Lung (tissue), 11 donors: ENCODE measurements at regions not wholly inside any gene's neighbourhood (a gene's known extent, or its start where the extent isn't known, plus 50 kb on each side); places are given as distances from the start of the nearest gene placed in this dataset.

Experiments used
- ATAC-seq: fragments of 200-7000 bp; cut with Tn5 transposase; one replicate; pipeline ENCODE4 v1.9.1; 2020; ENCODE audit warnings: moderate number of reproducible peaks; ENCODE audit not compliant: insufficient read depth, low FRiP score
- DNase-seq, 3 donors: peaks; one replicate each; pipeline ENCODE4 v3.0.0-alpha.2; 2013 to 2017
- H3K27ac ChIP-seq, 2 donors: one replicate each; pipeline ENCODE4 v1.5.1; 2013; ENCODE audit warnings: mild to moderate bottlenecking in 2 of 2, moderate library complexity in 2 of 2, control low read depth in 1 of 2, inconsistent platforms in 1 of 2, low read depth in 1 of 2, low read length in 1 of 2
- H3K27me3 ChIP-seq, 3 donors: one replicate each; pipeline ENCODE4 v1.5.1; 2013; ENCODE audit warnings: low read length in 2 of 3; ENCODE audit not compliant: control insufficient read depth in 3 of 3, insufficient read depth in 3 of 3
- H3K36me3 ChIP-seq, 4 donors: one replicate each; pipeline ENCODE4 v1.5.1; 2013; ENCODE audit warnings: low read length in 4 of 4, mild to moderate bottlenecking in 1 of 4, moderate library complexity in 1 of 4; ENCODE audit not compliant: control insufficient read depth in 4 of 4, insufficient read depth in 4 of 4
- H3K4me1 ChIP-seq, 5 donors: one replicate each; pipeline ENCODE4 v1.5.1; 2013; ENCODE audit warnings: low read length in 5 of 5, mild to moderate bottlenecking in 2 of 5, moderate library complexity in 1 of 5; ENCODE audit not compliant: control insufficient read depth in 5 of 5, insufficient read depth in 5 of 5
- H3K4me3 ChIP-seq: one replicate; pipeline ENCODE4 v1.5.1; 2013; ENCODE audit warnings: mild to moderate bottlenecking, control low read depth, moderate library complexity
- H3K9ac ChIP-seq, 2 donors: one replicate each; pipeline ENCODE4 v1.5.1; 2013; ENCODE audit warnings: low read length in 2 of 2, control low read depth in 1 of 2; ENCODE audit not compliant: insufficient read depth in 1 of 2
- H3K9me3 ChIP-seq, 4 donors: one replicate each; pipeline ENCODE4 v1.5.1; 2013; ENCODE audit warnings: low read length in 3 of 4, mild to moderate bottlenecking in 1 of 4, moderate library complexity in 1 of 4; ENCODE audit not compliant: control insufficient read depth in 4 of 4, insufficient read depth in 3 of 4
- WGBS, 2 donors: extraction: QIAGEN DNeasy Blood & Tissue Kit; methylation state at CpG; one replicate each; pipeline ENCODE4 v1.1.7; 2013; 5-methylcytosine and 5-hydroxymethylcytosine counted together
- TF ChIP-seq, protein P1 (sequence below): IDR thresholded peaks from 2 replicates; pipeline ENCODE4 v1.5.1; 2012; ENCODE audit warnings: mild to moderate bottlenecking; ENCODE audit errors: control extremely low read depth, extremely low read depth
- donor health status: control.
- donor health status: control.
- donor health status: Bipolar disorder and iron deficiency.
- donor health status: healthy.
- donor health status: DM: yes; HTN: yes; CAD: no.

DNA sequence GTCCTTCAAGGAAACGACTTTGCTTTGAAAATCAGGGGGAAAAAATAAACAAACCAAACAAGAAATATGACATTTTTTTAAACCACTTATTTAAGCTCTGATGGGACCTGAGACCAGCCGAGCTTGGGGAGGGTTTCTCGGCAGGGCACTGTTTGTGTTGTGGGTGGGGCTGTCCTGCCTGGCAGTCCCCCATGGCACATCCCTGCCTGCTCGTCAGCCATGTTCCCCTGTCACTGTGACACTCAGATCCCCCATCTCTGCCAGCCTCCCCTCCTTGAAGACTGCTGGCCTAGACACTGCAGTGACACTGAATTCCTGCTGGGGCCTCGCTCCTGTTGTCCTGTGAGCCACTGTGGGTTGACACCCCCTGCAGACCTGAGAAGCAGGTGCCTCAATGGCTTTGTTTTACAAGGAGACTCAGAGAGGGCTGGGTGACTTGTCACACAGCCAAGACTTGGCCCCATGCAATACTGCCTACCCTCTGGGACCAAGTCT is 95.1 kb upstream of the PTPN1 start:
- Histone ChIP-seq H3K27me3 (no peaks in the 10 kb centered on the region), H3K4me1 (peaks cover 9 to 28% (median 20%) of the 10 kb centered on the region in 5 donors), H3K9me3 (peaks cover 0 to 2% (median under 1%) of the 10 kb centered on the region in 4 donors), H3K4me3 (no peak overlapping the region), H3K9ac (peak overlapping the region in 1 of 2 donors; percentile 79), H3K36me3 (no peaks in the 10 kb centered on the region), H3K27ac (peak overlapping the region; percentile 96)
- ATAC-seq (peak; percentile 51), DNase-seq (peak; percentile 70 to 84 (median 76))
- 40 to 64% methylated on average over 5 of the region's 5 CpGs for WGBS, 2 donors
- TF ChIP-seq, protein P1, sequence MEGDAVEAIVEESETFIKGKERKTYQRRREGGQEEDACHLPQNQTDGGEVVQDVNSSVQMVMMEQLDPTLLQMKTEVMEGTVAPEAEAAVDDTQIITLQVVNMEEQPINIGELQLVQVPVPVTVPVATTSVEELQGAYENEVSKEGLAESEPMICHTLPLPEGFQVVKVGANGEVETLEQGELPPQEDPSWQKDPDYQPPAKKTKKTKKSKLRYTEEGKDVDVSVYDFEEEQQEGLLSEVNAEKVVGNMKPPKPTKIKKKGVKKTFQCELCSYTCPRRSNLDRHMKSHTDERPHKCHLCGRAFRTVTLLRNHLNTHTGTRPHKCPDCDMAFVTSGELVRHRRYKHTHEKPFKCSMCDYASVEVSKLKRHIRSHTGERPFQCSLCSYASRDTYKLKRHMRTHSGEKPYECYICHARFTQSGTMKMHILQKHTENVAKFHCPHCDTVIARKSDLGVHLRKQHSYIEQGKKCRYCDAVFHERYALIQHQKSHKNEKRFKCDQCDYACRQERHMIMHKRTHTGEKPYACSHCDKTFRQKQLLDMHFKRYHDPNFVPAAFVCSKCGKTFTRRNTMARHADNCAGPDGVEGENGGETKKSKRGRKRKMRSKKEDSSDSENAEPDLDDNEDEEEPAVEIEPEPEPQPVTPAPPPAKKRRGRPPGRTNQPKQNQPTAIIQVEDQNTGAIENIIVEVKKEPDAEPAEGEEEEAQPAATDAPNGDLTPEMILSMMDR = no peak

DNA sequence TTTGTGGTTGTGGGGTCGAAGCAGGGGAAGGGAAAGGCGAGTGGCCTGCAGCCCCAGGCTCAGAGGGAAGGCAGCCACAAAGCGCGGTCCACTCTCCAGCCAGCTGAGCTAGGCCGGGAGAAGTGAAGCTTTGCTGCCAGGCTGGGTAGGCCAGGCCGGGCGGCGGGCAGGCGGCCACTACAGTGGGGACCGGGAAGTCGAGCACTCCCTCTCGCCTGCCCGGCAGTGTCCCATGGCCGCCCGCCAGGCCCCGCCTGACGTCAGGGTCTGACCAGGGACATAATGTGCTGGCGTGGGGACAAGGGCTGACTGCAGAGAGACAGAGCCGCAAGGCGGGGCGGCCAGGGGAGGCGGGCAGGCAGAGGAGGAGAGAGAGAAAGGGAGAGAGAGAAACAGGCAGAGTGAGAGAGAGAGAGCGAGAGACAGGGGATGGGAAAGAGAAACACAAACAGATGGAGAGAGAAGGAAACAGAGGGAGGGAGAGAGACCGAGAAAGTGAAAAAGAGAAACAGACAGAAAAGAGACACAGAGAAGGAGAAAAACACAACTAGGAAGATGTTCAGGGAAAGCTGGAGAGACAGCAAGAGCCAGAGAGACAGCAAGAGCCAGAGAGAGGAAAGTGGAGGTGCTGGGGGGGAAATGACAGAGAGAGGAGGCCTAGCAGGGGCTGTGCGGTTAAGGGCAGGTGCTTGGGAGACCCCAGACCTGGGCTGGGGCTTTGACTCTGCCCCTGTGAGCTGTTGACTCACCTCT is 94.5 kb upstream of the PTPN1 start:
- peaks cover 9 to 28% (median 20%) of the 10 kb centered on the region in 5 donors for H3K4me1 ChIP-seq

DNA sequence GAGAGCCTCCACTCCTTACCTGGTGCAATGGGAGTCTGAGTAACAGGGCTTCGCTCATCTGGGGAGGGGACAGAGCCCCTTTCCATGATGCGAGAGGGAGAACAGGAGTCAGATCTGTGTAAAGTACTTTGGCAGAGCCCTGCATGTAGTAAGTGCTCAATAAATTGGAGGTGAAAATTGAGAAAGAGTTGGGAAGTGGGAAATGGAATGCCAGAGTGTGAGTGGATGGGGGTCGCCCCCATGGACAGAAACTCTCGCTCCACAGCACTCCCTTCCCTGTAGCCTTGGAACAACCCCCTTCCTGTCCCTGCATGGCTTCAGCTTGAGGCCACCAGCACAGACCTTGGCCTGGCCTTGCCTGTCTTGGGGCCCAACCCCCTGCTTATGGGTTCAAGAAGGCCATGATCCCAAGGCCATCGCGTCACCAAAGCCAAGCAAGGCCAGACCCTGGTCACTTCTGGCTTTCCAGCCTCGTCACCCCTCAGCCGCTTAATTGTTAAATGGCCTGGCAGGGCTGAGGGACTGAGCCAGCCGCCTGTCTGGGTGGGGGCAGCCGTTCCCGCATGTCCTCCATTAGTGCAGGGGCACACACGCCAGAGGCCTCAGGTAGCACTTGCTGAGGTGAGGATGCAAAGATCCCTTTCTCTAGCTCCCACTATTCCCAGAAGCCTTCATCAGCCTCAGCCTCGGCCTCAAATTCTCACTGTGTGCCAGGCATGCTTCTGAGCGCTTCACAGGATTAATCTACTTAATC is 93.7 kb upstream of the PTPN1 start:
- ATAC-seq (no peak), DNase-seq (no peak)
- Histone ChIP-seq H3K27ac (peak overlapping the region; percentile 96 to 97), H3K4me3 (no peak overlapping the region), H3K9ac (peak overlapping the region; percentile 53 to 58), H3K9me3 (peaks cover 0 to 2% (median under 1%) of the 10 kb centered on the region in 4 donors), H3K36me3 (no peaks in the 10 kb centered on the region), H3K27me3 (no peaks in the 10 kb centered on the region), H3K4me1 (peaks cover 9 to 28% (median 19%) of the 10 kb centered on the region in 5 donors)
- TF ChIP-seq, protein P1 = no peak
- 84 to 92% methylated on average over 14 of the region's 14 CpGs for WGBS, 2 donors

More for the DNA sequence above, 94.5 kb upstream of the PTPN1 start:
- TF ChIP-seq, protein P1 = no peak
- Histone ChIP-seq H3K9me3 (peaks cover 0 to 2% (median under 1%) of the 10 kb centered on the region in 4 donors), H3K36me3 (no peaks in the 10 kb centered on the region), H3K4me3 (no peak overlapping the region), H3K27ac (peak overlapping the region; percentile 96 to 97), H3K27me3 (no peaks in the 10 kb centered on the region), H3K9ac (peak overlapping the region; percentile 58 to 79)
- ATAC-seq (peak; percentile 85), DNase-seq (peak; percentile 99)
- 35 to 65% methylated on average over 25 of the region's 25 CpGs for WGBS, 2 donors
